ENCODE measurements at regions not wholly inside any gene's neighbourhood (a gene's known extent, or its start where the extent isn't known, plus 50 kb on each side); places are given as distances from the start of the nearest gene placed in this dataset.
"Not testable (repeated sequence)": the region's sequence is repeated elsewhere in the genome, so short reads cannot be mapped to it uniquely, and the experiment has no call there.

DNA sequence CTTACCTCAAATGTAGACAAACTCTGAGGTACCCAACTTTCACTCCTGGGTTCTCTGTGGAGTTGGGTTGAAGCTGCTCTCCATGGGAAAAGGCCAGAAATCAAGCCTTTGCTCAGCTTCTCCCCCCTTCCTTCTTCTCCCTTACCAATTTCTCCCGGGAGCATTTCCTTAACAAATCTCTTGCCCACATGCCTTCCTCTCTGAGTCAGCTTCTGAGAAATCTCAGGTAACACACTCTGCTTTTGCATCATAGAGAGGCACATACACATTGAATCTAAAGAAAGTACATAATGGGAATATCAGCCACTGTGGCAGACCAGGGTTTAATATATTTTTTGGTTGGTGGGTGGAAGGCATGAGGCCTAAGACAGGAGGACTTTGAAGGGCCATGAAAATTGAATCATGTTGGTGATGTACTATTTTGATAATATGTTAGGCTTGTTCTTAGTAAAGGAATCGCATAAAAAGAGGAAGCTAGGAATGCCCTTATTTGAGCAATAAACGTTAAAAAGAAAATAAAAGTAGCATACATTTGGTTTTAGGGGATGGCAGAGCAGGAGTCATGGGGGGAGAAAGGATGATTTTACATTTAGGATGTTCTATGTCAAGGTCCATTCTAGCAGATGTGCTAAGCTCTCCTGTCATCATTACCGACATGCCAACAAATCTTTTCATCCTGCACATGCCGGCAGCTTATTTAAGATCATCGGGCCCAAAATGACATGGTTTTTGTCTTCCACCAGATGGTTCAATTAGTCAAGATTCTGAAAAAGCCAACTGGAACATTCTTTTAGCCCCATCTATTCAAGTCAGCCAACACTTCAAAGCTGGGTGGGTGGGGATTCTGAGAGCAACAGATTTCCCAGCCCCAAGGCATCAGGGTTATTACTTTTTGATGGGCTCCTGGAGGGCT, 199.5 kb upstream of the CLINT1 start:
- no peak for DNase-seq (ENCODE audit: low spot score)

DNA sequence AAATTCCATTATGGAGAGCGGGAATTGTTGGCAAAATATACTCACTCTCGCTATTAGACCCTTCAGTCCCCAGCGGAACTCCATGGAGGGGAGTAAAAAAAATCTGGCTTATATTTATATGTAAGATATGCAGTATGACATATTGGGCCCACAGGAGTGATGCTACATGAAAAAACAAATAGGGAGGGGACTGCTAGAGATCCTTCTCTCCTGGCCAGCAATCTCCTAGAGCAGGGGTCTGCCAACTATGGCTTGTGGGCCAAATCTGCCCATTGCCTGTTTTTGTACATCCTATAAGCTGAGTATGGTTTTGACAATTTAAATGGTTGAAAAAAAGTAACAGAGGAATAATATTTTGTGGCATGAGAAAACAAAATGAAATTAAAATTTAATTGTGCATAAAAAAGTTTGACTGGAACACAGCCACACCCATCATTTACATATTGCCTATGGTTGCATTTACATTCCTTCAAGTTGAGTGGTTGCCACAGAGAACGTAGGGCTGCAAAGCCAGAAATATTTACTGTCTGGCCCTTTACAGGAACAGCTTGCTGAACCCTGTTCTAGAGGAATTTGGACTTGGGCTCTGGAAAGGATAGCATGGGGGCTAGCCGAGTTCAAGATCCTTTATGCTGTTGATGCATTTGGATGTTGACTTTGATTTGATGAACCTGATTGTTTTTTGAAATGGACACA, 197.3 kb upstream of the CLINT1 start:
- DNase-seq (ENCODE audit: low spot score): no peak

DNA sequence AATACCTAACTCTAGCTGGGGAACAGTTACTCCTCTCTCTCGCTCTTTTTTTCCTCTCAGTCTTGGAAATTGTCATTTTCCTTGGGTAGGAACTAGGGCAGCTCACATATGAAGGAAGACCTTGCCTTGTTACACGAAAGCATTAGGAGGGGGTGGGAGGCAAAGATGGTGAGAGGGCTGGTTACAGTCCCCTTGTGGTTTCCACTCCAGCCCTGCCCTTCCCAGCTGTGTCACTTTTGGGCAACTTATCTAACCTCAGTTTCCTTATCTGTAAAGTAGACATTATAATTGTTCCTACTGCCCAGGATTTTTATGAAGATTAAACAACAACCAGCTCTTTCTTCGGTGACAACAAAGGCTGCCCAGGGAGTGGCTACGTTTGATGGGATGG, 196.2 kb upstream of the CLINT1 start:
- no peak for DNase-seq (ENCODE audit: low spot score)

DNA sequence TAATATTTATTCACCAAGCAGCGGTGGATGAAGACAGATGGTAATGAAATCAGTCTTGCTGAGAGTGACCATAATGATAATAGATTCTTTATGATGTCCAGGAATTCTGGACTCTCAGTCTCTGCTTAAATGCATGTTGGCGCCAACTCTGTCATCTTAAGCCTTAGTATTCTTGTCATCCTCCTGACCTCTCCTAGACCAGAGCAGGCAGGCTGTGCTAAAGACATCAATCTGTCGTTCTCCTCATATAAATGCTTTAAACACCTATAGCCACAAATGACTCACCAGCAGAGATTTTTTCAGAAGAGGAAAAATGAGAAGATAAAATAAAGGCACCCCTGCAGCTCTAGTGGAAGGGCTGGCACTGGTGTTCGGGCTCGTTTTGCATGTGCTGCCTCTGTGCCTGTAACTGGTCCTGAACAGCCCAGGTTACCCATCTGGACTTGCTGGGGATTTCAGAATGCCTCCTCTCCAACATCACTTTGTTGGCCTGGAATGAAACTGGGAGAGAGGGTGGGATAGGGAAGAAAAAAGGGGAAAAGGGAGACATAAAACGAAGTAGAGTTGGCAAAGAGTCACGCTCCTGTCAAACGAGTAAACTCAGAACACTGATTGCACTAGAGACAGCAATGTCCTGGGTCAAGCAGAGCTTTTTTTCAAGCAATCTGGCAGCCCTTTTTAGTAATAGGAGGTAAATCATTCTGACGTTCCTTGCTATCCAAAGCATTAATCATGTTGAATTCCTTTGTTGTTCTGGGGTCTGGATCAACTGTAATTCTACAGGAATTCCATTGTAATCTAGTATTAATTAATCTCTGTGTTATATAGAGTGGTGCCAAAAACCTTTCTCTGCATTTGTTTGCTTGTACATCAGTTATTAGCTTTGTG, 195.5 kb upstream of the CLINT1 start:
- DNase-seq (ENCODE audit: low spot score): no peak

DNA sequence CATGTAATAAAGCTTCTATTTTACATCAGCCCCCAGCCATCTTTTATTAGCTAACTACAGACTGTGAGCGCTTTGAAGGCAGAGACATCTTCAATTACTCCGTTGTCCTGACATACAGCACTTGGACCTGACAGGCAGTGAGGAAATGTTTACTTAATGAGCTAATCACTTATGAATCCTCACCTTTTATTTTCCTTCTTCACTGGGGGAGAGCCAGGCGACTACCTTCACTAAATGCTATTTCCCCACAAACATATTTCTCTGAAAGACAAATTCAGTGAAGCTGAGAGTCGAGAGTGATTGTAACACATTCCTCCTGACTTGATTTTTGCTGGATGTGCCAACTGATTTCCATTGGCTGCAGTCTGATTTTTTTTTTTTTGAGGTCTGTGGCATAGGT, 192.1 kb upstream of the CLINT1 start:
- no peak for DNase-seq (ENCODE audit: low spot score)

DNA sequence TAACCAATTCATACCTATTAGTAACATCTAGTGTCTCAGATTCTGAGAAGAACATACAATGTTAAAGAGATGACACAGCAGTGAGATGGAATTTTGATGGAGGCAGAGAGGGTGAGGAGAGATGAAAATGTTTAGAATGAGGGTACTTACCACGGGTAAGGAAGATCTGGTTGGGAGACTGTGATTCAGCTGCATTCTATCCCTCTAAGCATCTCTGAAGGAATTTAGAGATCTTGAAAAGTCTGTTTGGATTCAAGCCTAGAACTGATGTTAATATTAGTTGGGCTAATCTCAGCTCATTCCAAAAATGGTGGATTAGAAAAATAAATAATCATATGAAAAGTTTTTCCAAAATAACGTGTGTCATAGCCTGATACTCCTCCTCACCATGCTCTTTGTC, 191.5 kb upstream of the CLINT1 start:
- DNase-seq (ENCODE audit: low spot score): no peak

DNA sequence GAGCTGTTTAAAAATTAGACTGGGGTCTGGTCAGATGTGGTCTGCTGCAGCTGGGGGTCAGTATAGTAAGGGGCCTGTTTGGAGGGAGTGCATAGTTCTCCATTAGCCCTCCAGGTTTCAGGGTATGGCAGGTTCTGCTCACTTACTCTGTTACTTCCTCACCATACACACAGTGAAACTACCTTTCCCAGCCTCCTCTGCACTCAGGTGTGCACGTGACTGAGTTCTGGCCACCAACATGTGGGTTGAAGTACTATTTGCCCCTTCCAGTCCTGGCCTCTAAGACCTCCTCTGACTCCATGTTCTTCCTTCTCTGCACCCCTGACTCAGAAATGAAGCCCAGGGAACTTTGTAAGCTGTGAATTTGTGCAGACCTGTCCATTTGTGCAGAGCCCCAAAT, 190.5 kb upstream of the CLINT1 start:
- no peak for DNase-seq (ENCODE audit: low spot score)

DNA sequence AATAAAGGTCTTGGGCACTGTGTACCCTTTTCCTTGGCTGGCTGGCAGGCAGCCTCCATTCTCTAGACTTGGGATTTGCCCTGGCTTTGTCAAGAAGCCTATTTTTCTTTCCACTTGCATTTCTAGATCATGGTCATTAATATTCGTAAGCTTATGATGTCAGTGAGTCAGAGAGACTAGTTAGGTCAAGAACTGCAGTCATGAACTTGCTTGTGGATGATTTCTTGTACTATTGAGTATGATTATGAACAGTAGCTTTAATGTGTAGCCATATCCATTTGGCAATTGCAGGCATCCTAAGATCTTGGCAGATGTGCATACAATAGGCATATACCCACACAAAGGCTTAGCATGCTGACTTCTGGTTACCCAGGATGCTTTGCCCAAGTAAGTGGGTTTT, 186.8 kb upstream of the CLINT1 start:
- DNase-seq (ENCODE audit: low spot score): no peak

DNA sequence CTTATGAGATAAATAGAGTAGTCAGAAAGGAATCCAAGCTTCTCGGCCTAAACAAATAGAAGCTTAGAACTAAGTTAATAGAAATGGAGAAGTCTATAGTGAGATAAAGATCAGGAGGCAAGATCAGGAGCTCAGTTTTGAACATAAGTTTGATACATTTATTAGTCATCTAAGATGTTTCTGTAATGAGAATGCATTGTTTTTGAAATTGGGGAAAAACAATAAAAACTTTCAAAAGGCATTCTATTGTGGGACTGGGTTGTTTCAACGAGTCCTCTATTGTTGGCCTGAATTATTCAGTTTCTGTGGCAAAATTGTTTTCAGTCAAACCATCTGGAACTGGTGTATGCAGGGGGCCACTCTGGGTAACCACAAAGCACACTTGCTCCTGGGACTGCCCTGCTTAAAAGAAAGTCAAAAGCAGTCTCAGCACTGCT, 181.0 kb upstream of the CLINT1 start:
- DNase-seq (ENCODE audit: low spot score): no peak

DNA sequence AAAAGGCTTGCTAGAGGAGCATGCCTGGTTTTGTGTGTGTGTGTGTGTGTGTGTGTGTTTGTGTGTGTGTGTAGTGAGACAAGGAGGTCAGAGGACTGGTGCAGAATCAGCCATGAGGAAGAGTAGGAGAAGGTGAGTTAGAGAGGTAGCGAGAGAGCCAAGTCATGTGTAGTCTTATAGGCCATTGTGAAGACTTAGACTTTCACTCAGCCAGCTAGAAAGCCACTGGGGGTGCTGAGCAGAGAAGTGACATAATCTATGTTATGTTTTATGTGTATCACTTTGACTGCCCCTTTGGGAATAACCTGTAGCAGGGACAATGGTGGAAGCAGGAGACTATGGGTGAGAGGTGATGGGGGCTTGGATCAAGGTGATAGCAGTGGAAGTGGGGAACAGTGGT, 180.5 kb upstream of the CLINT1 start:
- no peak for DNase-seq (ENCODE audit: low spot score)

DNA sequence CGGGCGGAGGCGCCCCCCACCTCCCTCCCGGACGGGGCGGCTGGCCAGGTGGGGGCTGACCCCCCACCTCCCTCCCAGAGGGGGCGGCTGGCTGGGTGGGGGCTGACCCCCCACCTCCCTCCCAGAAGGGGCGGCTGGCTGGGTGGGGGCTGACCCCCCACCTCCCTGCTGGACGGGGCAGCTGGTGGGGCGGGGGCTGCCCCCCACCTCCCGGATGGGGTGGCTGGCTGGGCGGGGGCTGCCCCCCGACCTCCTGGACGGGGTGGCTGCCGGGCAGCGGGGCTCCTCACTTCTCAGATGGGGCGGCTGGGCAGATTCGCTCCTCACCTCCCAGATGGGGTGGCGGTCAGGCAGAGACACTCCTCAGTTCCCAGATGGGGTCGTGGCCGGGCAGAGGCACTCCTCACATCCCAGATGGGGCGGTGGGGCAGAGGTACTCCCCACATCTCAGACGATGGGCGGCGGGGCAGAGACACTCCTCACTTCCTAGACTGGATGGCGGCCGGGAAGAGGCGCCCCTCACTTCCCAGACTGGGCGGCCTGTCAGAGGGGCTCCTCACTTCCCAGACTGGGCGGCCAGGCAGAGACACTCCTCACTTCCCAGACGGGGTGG, 178.1 kb upstream of the CLINT1 start:
- DNase-seq (ENCODE audit: low spot score): not testable (repeated sequence)

DNA sequence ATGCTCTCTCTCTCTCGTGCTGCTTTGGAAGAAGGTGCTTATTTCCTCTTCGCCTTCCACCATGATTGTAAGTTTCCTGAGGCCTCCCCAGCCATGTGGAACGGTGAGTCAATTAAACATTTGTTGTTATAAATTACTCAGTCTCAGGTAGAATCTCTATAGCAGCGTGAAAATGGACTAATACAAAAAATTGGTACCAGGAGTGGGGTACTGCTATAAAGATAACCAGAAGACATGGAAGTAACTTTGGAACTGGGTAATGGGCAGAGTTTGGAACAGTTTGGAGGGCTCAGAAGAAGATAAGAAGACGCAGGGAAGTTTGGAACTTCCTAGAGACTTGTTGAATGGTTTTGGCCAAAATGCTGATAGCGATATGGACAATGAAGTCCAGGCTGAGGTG, 175.6 kb upstream of the CLINT1 start:
- DNase-seq (ENCODE audit: low spot score): not testable (repeated sequence)

DNA sequence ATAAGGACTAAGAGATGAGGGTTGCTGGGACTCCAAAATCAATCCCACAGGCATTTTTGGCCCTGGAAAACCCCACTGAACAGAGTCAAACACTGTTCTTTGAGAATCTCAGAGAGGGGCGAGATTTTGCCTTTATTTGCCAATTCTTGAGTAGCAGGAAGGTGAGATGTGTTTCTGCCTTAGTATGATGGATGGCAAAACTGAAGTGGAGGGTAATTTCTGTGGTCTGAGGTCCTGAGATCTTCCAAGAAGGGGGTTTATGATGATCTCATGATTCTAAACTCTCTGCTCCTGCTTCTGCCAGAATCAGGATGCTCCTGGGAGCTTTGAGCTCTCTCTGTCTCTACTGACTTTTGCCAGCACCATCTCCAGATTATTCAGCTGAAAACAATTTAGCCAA, 174.8 kb upstream of the CLINT1 start:
- no peak for DNase-seq (ENCODE audit: low spot score)

DNA sequence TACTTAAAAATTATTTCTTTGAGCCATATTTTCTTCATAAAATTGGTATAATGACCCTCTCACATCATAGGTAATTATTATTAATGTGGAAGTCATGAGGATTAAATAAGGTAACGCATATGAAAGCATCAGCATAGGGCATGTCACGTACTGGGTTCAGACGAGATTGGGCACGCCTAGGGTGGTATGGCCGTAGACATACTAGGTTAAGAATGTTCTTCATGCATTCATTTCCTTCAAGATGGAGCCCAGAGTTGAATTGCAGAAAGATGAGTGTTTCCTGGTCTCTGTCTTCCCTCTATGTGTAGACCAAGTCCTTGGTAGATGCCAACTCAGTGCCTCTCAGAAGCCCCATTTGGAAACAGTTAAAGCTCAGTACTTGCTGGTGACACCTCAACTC, 174.1 kb upstream of the CLINT1 start:
- DNase-seq (ENCODE audit: low spot score): no peak

DNA sequence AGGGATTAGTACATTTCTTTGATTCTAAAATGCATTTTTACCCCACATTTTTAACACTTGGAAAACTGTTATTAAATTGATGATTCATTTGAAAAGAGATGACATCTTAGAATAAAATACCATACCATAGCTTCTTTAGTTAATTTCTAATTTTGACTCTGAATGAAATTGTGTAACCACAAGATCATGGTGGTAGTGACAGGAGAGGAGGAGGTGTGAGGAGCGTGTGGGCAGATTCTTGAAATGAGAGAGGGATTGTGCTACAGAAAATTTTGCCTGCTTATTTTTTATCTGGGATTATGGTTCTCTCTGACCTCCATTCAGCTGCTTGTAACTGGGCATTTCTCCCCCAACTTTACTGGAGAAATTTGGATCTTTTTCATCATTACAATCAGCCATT, 173.3 kb upstream of the CLINT1 start:
- no peak for DNase-seq (ENCODE audit: low spot score)

DNA sequence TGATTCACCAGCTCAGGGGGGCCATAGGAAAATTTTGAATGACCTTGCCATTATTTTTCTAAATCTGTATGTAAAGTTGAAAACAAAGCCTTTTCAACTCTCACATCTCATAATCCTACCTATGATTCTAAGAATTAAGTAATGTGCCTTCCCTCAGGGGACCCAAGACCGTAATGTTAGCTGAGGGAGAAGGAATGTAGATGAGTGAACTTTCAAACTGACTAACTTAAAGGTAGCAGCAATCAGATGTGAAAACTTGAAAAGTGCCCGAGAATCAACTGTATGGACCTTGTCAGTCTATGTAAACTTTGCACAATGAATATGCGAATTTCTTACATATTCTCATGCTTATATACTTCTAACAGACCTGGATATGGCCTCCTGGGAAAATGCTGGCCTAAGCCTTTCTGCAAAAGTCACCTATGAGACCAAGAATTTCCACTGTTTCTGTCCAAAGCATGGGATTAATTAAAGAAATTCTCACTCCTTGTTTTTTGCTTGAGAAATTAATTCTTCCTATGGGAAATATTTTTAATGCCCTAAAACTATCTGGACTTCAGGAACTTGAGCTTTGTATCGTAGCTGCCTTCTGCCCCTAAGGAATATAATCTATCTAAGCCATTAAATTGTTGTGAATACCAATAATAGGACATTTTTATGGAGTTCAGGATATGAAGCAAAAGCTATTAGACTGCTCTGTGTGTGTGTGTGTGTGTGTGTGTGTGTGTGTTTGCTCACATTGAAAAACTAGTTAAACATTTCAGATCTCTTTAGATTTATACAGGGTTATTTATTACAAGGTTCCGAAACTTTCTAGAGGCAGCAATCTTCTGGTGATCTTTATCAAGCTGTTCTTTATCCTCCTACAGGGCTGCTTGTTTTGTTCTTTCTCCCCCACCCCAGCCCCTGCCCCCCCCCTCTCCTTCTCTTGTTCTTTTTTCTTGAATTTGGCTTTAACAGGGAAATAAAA, 169.1 kb upstream of the CLINT1 start:
- DNase-seq (ENCODE audit: low spot score): no peak

DNA sequence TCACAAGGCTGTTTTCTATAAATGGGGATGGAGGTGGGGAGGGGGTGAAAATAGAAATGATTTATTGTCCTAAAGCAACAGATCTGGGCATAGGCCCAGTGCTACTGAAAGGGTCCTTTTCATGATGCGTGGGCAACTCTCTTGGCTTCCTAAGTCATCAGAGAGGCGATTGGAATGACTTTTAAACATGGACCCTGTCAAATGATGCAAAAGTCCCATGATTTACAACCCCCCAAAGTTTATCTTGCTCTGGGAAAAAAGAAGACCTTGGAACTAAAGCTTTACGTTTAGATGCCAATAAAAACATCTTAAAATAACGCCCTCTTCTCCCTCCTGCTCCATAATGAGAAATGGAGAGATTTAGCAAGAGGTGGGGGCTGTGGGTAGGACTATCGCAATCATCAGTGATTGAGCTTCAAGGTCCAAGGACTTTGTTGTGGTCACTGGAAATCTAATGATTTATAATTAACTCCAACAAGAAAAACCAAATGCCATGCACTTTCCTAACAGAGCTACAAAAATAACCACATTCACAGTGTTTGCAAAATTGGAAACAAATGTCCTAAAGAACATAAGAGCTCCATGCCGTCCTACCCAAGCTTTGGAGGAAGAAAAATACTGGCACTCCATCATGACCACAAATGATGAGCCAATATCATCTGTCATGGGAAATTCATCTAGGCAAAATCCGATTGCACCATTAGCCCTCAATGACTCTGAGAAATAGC, 167.5 kb upstream of the CLINT1 start:
- DNase-seq (ENCODE audit: low spot score): no peak

DNA sequence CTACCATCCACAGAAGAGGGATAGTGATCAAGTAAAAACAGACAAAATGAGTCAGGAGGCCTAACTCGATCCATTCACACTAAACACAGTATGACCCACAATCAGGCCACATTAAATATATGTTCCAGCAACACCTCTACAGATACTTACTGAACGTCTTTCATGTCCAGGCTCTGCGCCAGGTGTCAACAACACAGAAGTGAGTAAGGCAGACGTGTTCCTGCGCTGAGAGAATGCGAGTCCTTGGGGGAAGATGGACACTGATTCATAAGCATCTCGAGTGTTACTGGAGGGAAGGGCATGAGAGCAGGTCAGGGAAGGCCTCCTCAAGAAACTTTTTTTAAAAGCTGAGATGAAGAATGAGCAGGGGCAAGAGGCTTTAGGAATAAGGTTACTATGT, 164.3 kb upstream of the CLINT1 start:
- no peak for DNase-seq (ENCODE audit: low spot score)

DNA sequence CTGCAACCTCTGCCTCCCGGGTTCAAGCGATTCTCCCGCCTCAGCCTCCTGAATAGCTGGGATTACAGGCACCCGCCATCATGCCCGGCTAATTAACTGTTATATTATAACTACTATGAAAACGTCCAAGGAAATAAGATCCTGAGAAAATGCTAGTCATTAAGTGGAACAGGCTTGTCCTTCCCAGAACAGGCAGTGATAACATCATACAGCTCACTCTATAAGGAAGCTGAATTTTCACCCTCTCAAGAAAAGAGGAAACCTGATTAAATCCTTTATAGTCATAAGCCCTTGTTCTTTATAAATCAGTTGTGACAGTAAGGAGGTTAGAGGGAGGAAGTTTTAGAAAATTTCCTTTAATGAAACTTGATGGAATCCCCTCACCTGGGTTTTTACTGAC, 163.9 kb upstream of the CLINT1 start:
- no peak for DNase-seq (ENCODE audit: low spot score)

DNA sequence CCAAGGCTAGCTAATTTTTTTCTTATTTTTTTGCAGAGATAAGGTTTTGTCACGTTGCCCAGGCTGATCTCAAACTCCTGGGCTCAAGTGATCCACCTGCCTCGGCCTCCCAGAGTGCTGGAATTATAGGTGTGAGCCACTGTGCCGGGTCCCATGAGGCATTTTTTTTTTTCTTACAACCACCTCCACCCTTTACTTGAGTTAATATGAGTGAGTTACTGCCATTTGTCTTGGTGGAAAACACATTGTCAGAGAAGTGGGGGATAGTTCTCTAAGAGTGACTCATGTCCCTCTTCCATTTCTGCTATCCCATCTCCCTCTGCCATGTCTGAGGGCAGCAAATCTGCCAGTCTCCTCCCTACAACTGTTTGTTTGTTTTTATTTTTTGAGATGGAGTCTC, 163.4 kb upstream of the CLINT1 start:
- DNase-seq (ENCODE audit: low spot score): no peak

Data from CD4-positive, alpha-beta T cell treated with Interleukin-6 at 100 ng/mL for 8 hours (primary cell).